CD4-positive, alpha-beta T cell treated with Interferon gamma for 1 hour (primary cell): ENCODE measurements at regions not wholly inside any gene's neighbourhood (a gene's known extent, or its start where the extent isn't known, plus 50 kb on each side); places are given as distances from the start of the nearest gene placed in this dataset.
"Not testable (repeated sequence)": the region's sequence is repeated elsewhere in the genome, so short reads cannot be mapped to it uniquely, and the experiment has no call there.

Source experiments
- DNase-seq: peaks from one replicate; pipeline ENCODE4 v3.0.0-alpha.2; 2020

GRCh38 chr20:6715401-6715941, 52.0 kb upstream of the BMP2 start:
- no peak for DNase-seq

DNA sequence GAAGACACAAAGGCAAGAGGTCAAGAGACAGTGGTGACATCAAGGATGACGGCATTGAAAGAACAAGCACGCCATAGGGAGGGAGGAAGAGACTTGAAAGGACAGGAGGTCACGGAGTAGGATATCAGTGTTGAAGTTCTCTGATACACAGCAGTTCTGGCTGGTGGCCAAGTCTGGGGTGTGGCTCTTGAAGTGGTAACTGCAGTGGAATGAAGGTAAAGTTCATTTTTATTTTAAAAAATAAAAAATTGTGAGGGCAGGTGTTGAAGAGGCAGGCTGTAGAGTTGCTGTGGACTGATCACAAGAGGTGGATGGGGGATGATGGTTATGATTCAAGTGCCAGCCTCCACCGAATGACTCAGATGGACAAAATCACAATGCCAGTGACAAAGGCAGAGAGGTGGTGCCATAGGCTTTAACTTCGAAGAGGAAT, 53.2 kb upstream of the BMP2 start:
- DNase-seq = no peak

DNA sequence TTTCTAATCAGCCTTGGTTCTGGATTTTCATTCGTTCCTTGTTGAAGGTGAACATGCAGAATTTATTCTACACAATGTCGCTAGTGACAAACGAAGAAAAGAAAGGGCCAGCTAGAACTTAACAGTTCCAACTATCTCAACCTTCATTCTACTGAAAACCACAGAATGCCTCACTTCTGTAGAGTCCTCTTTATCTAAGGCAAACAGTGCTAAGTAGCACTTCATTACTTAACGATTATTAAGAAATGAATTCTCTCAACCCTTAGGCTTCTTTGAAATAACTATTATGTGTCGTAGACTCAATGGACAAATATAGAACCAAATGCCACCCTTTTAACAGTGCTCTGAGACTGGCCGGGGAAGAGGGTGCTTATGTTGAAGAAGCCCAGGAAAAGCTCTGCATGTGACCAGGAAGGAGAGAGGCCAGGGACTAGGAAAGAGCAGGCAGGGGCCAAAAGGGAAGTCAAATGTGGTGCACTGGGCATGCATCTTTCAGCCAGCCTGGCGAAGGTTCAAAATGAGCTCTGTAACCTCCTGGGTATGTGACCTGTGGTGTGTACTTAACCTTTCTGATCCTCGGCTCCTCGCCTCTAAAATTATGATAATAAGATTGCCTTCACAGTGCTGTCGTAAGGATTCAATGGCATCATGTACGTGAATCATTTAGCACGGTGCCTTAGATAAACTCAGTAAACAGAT, 55.4 kb upstream of the BMP2 start:
- no peak for DNase-seq

GRCh38 chr20:6709910-6710595, 57.4 kb upstream of the BMP2 start:
- no peak for DNase-seq

DNA sequence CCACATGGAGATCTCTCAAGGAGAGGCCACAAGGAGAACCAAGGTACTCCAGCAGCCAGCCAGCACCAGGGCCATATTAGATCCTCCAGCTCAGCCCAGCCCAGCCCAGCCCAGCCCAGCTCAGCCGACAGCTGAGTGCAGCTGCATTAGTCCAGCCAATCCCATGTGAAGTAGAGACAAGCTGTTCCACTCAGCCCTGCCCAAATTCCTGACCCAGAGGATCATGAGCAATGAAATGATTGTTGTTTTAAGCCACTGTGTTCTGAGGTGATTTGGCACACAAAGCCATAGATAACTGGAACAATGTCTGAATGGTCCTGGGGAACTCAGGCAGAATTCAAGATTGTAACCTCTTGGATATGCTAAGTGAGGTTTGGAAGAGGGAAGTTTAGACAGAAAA, 59.5 kb upstream of the BMP2 start:
- no peak for DNase-seq

DNA sequence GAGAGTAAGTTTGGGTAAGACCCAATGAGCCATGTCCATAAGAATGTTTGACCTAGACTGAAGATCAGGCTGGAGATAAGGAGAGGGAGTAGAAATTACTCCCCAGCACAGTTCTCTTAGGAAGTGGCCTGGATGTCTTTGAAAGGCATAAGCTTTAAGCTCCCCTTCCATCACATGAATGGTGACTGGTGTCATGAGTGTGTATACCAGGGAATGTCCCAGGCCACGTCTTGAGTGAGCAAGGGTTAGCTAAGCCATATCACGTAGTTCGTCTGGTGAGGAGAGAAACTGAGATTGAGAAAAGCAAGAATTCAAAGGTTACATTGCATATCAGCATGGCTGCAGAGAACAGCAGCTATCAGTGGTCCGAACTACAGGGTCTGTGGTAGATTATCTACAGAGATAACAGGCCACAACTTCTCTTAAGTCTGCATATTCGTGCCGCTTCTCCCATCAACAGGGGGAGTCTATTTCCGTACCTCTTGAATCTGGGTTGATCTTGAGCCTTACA, 60.1 kb upstream of the BMP2 start:
- DNase-seq = no peak

DNA sequence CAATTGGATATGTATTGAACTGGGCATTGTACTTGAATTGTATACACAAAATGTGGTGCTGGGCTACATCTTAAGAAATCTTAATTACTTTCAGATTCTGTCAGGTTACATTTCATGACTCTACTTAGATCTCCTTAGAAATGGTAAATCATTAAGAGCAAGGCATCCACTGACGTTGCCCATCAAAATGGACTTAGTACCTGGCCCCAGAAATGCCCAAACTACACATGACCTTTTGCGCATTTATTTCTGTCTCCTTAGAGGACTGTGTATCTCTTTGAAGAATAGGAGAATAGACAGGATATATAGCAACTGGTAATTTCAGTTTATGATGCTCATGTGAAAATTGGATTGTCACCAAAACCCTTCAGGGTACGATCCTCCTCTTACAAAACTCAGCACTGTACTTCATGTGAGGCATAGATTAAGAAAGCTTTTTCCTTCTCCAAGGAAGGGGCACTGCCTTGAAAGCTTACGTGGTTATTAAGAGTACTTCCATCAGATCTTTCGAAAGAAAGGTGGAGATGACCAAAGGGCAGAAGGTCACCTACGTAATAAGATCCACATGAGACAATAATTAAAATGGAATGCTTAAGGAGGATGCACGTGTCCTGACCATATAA, 61.4 kb upstream of the BMP2 start:
- DNase-seq = no peak

DNA sequence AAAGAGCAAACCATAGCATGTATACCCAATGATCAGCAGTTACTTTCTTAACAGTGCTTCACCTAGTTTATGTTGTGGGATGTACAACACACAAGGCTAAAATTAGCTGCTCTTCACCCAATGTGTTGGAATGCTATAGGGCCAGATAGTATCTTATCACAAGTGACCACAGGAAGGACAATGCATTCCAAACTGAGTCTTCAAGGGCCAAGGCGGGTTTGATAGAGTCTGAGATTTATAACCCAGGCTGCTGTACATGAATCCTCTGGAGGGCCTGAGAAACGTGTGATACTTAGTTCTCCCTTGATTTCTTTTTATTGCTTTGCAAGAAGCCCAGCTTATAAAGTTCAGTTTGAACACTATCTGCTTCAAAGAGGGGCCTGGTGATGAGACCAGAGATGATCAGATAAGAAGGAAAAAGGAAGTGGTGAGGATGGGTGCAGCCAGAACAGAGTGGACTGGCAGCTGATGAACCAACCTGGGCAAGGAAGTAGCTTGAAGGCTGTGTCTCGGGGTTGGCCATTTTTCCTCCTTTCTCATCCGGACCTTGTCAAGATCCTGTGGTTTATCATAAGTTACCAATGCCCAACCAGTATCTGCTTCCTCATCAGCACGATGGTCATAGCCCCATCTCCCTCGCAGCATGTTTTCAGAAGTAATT, 62.2 kb upstream of the BMP2 start:
- no peak for DNase-seq

GRCh38 chr20:6704132-6704861, 63.2 kb upstream of the BMP2 start:
- DNase-seq = no peak

DNA sequence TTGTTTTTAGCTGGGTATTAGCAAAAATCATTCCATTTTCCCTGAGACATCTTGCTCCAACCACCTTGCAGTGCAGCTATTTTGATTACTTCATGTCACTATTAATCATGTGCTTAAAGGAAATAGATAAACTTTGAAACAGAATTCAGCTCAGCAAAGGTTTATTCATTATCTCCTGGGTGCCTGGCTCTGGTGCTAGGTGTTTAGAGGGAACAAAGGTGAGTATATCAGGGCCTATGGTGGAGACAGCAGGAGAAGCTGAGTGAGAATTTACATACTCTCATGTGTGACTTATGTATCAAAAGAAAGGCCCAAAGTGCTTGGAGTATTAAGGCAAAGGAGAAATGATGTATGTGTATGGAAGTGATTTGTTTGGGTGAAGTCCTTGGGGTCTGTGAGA, 63.8 kb upstream of the BMP2 start:
- DNase-seq = no peak

GRCh38 chr20:6703047-6703446, 64.4 kb upstream of the BMP2 start:
- DNase-seq = no peak

- no peak for DNase-seq
Measured at GRCh38 chr20:6702144-6702543, 65.3 kb upstream of the BMP2 start.

- peak; percentile 36 for DNase-seq
Measured at GRCh38 chr20:6700563-6701329, 66.7 kb upstream of the BMP2 start.

- DNase-seq = no peak
Measured at GRCh38 chr20:6699921-6700562, 67.4 kb upstream of the BMP2 start.

DNA sequence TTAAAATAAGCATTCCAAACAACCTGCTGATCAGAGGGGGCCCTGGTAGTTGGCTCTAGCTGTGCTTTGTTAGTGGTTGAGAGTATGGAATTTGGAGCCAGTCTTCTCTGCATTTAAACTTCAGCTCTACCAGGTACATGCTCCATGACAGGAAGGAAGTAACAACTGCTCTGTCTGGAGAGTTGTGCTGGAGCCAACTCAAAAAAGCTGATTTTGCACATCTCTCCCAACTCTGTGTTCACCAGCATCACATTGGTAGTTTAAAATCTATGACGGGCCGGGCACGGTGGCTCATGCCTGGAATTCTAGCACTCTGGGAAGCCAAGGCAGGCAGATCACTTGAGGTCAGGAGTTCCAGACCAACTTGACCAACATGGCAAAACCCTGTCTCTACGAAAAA, 68.8 kb upstream of the BMP2 start:
- no peak for DNase-seq

- no peak for DNase-seq
Measured at GRCh38 chr20:6698056-6698455, 69.4 kb upstream of the BMP2 start.

DNA sequence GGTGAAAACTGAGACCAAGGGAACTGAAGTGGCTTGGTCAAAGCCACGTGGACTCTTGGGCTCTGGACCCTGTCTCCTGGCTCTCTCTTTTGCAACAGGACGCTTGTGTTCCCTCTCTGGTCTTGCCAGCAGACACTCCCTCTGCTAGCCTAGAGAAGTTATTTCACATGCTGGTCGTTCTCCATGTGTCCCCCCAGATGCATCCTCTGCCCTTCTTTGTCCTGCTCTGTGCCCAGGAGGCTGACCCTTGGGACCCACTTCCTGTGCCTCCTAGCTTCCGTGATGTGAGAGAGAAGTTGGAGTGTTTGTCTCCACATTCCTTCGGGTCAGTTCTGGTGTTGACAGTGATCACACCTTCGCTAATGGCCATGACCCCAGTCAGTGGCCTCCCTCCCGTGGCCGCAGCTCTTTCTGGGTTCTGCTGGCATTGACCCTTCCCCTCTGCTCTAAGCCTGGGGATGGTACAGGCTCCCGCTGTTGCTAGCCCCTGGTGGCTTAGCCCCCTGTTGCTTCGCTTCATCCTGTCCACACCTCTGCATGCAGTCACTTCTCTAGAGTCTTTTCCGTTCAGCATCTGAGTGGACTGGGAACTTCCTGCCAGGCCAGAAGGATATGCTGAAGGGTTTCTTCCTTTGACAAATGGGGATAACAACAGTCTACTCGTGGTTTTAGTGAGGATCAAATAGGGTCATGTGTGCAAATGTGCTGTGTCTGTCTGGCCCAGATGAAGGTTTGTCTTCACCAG, 70.1 kb upstream of the BMP2 start:
- DNase-seq = no peak

GRCh38 chr20:6696001-6696400, 71.5 kb upstream of the BMP2 start:
- no peak for DNase-seq

DNA sequence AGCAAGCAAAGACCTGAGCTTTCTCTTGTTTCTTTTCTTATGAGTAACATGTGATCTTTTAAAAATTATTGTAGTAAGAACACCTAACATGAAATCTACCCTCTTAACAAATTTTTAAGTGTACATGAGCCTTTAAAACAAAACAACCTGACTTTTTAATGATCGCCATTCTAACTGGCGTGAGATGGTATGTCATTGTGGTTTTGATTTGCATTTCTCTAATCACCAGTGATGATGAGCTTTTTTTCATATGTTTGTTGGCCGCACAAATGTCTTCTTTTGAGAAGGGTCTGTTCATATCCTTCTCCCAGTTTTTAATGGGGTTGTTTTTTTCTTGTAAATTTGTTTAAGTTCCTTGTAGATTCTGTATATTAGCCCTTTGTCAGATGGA, 73.7 kb upstream of the BMP2 start:
- not testable (repeated sequence) for DNase-seq

DNA sequence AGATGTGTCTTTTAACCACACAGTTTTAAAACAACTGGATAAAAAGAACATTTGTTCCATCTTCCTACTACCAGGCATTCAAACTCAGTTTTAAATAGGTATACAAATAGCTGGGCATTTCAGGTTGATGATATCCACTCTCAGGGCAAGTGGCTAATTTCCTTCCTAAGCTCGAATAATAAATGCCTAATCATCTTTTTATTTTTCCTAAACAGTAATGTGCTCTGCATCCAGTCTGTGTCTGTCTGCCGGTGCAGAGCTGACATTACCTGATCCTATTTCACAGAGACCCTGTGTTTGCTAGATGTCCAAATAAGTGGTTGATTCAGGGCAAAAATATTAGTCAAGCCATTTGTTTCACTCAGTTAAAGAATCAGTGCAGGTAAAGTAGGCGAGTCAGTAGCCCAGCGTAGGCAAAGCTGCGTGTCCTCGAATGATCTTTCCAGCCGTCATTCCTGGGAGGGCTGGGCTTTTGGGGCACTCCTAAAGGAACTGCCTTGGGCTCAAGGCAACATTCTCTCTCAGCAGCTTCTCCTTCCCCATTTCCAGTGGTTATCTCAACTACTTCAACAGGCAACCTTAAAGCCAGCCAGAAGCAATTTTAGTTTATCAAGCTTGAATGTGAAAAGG, 74.2 kb upstream of the BMP2 start:
- no peak for DNase-seq
